Ishikawa (cell line): ENCODE measurements at regions not wholly inside any gene's neighbourhood (a gene's known extent, or its start where the extent isn't known, plus 50 kb on each side); places are given as distances from the start of the nearest gene placed in this dataset.

Experiments used
- CEBPB ChIP-seq: IDR thresholded peaks from 2 replicates; pipeline ENCODE4 v1.6.1; 2012
- CREB1 ChIP-seq: IDR thresholded peaks from 2 replicates; pipeline ENCODE4 v1.6.1; 2012; ENCODE audit warnings: low read depth
- EGR1 ChIP-seq: IDR thresholded peaks from 2 replicates; pipeline ENCODE4 v1.6.1; 2012
- EP300 ChIP-seq: IDR thresholded peaks from 2 replicates; pipeline ENCODE4 v1.6.1; 2012; ENCODE audit warnings: borderline replicate concordance
- FOXM1 ChIP-seq: IDR thresholded peaks from 2 replicates; pipeline ENCODE4 v1.6.1; 2012; ENCODE audit warnings: low read depth, borderline replicate concordance
- NFIC ChIP-seq: IDR thresholded peaks from 2 replicates; pipeline ENCODE4 v1.6.1; 2012
- RAD21 ChIP-seq: IDR thresholded peaks from 2 replicates; pipeline ENCODE4 v1.6.1; 2012; ENCODE audit warnings: low read depth
- TAF1 ChIP-seq: IDR thresholded peaks from 2 replicates; pipeline ENCODE4 v1.6.1; 2012; ENCODE audit warnings: low read depth, mild to moderate bottlenecking
- TCF12 ChIP-seq: IDR thresholded peaks from 2 replicates; pipeline ENCODE4 v1.6.1; 2012; ENCODE audit warnings: low read depth
- TEAD4 ChIP-seq: IDR thresholded peaks from 2 replicates; pipeline ENCODE4 v1.6.1; 2012
- YY1 ChIP-seq: IDR thresholded peaks from 2 replicates; pipeline ENCODE4 v1.6.1; 2012; ENCODE audit warnings: low read depth
- ZBTB7A ChIP-seq: IDR thresholded peaks from 2 replicates; pipeline ENCODE4 v1.6.1; 2012; ENCODE audit warnings: low read depth
- TF ChIP-seq, protein P1 (sequence below): IDR thresholded peaks from 2 replicates; pipeline ENCODE4 v1.6.1; 2012
- TF ChIP-seq, protein P2 (sequence below): IDR thresholded peaks from 2 replicates; pipeline ENCODE4 v1.6.1; 2012
- TF ChIP-seq, protein P3 (sequence below): IDR thresholded peaks from 2 replicates; pipeline ENCODE4 v1.6.1; 2012; ENCODE audit warnings: low read depth, mild to moderate bottlenecking

DNA sequence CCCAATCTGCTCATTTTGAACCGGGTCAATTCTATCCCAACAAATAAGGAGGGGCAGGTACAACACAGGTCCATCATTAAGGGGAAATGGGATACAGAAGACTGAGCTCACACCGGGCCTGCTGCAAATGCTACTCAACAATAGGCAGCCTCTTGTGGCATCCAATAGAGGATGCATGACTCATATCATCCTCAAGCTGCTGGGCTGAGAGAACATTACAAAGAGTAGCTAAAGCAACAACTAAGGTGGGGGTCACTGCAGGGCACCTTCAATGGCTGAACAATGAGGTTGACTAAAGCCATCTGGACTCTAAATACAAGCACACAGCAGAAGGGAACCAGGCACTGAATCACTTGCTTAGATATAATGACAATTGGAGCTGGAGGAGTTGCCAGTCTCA is 130.1 kb upstream of the SYN3 start:
- TF ChIP-seq RAD21 (no peak), CREB1 (no peak), NFIC (no peak), ZBTB7A (no peak), TEAD4 (no peak), FOXM1 (no peak), EGR1 (no peak), EP300 (no peak), CEBPB (no peak), TCF12 (no peak), YY1 (no peak), TAF1 (no peak)
- TF ChIP-seq, protein P1, sequence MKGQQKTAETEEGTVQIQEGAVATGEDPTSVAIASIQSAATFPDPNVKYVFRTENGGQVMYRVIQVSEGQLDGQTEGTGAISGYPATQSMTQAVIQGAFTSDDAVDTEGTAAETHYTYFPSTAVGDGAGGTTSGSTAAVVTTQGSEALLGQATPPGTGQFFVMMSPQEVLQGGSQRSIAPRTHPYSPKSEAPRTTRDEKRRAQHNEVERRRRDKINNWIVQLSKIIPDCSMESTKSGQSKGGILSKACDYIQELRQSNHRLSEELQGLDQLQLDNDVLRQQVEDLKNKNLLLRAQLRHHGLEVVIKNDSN, result no peak
- TF ChIP-seq, protein P2, sequence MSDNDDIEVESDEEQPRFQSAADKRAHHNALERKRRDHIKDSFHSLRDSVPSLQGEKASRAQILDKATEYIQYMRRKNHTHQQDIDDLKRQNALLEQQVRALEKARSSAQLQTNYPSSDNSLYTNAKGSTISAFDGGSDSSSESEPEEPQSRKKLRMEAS, result no peak
- TF ChIP-seq, protein P3, sequence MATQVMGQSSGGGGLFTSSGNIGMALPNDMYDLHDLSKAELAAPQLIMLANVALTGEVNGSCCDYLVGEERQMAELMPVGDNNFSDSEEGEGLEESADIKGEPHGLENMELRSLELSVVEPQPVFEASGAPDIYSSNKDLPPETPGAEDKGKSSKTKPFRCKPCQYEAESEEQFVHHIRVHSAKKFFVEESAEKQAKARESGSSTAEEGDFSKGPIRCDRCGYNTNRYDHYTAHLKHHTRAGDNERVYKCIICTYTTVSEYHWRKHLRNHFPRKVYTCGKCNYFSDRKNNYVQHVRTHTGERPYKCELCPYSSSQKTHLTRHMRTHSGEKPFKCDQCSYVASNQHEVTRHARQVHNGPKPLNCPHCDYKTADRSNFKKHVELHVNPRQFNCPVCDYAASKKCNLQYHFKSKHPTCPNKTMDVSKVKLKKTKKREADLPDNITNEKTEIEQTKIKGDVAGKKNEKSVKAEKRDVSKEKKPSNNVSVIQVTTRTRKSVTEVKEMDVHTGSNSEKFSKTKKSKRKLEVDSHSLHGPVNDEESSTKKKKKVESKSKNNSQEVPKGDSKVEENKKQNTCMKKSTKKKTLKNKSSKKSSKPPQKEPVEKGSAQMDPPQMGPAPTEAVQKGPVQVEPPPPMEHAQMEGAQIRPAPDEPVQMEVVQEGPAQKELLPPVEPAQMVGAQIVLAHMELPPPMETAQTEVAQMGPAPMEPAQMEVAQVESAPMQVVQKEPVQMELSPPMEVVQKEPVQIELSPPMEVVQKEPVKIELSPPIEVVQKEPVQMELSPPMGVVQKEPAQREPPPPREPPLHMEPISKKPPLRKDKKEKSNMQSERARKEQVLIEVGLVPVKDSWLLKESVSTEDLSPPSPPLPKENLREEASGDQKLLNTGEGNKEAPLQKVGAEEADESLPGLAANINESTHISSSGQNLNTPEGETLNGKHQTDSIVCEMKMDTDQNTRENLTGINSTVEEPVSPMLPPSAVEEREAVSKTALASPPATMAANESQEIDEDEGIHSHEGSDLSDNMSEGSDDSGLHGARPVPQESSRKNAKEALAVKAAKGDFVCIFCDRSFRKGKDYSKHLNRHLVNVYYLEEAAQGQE, result no peak

DNA sequence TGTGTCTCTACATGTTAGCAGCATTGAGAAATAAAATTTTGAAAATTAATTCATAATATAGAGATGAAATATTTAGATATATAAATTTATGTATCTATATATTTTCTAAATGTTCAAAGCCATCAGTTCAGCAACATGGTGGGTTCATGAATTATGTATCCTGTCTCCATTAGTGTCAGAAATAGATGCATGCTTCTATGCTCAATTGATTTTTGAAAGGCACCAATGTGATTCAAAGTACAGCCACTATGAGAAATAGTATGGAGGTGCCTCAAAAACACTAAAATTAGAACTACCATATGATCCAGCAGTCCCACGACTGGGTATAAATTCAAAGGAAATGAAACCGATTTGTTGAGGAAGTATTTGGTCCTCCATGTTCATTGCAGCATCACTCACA is 128.6 kb upstream of the SYN3 start:
- no peak for TF ChIP-seq EP300
- no peak for TF ChIP-seq CEBPB
- TF ChIP-seq TAF1, result no peak
- TF ChIP-seq, protein P3, result no peak
- TF ChIP-seq, protein P1, result no peak
- no peak for TF ChIP-seq FOXM1
- no peak for TF ChIP-seq NFIC
- no peak for TF ChIP-seq YY1
- no peak for TF ChIP-seq TEAD4
- no peak for TF ChIP-seq EGR1
- no peak for TF ChIP-seq ZBTB7A
- TF ChIP-seq RAD21, result no peak
- TF ChIP-seq, protein P2, result no peak
- TF ChIP-seq TCF12, result no peak
- TF ChIP-seq CREB1, result no peak

DNA sequence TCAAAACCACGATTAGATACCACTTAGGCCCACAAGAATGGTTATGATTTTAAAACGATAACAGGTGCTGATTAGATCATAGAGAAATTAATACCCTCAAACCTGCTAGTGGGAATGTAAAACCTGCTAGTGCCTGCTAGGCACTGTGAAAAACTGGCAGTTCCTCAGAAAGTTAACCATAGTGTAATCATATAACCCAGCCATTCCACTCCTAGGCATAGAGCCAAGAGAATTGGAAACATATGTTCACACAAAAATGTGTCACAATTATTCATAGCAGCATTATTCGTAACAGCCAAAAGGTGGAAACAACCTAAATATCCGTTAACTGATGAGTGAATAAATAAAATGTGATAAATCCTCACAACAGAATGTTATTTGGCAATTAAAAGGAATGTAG is 122.2 kb upstream of the SYN3 start:
- TF ChIP-seq TAF1 (no peak), TEAD4 (no peak), CREB1 (no peak), TCF12 (no peak), NFIC (no peak), RAD21 (no peak), YY1 (no peak), FOXM1 (no peak), CEBPB (no peak), EP300 (no peak), ZBTB7A (no peak), EGR1 (no peak)
- TF ChIP-seq, protein P2, result no peak
- TF ChIP-seq, protein P3, result no peak
